ENCODE measurements at regions not wholly inside any gene's neighbourhood (a gene's known extent, or its start where the extent isn't known, plus 50 kb on each side); places are given as distances from the start of the nearest gene placed in this dataset.
"Not testable (repeated sequence)": the region's sequence is repeated elsewhere in the genome, so short reads cannot be mapped to it uniquely, and the experiment has no call there.

GRCh38 chrX:1059576-1060561, 152.6 kb downstream of the CRLF2 start:
- Mint-ChIP-seq H3K4me1 (ENCODE audit: unreplicated experiment) (no peaks in the 10 kb centered on the region), H3K9me3 (peaks cover 16% of the 10 kb centered on the region), H3K4me3 (no peak overlapping the region), H3K27ac (no peak overlapping the region), H3K27me3 (peaks cover 9% of the 10 kb centered on the region), H3K36me3 (no peaks in the 10 kb centered on the region)
- TF ChIP-seq CTCF (conservative IDR thresholded peaks at IDR 0.05) = no peak
- DNase-seq (ENCODE audit: extremely low spot score, unreplicated experiment) = no peak

- not testable (repeated sequence) for H3K4me1 Mint-ChIP-seq (ENCODE audit: unreplicated experiment); DNase-seq (ENCODE audit: extremely low spot score, unreplicated experiment); H3K27ac Mint-ChIP-seq; H3K9me3 Mint-ChIP-seq; H3K4me3 Mint-ChIP-seq; H3K36me3 Mint-ChIP-seq; H3K27me3 Mint-ChIP-seq
Measured at GRCh38 chrX:1053600-1053999, 158.8 kb downstream of the CRLF2 start.

- no peak overlapping the region for H3K27ac Mint-ChIP-seq
- H3K9me3 Mint-ChIP-seq = no peaks in the 10 kb centered on the region
- TF ChIP-seq CTCF (conservative IDR thresholded peaks at IDR 0.05) = no peak
- no peaks in the 10 kb centered on the region for H3K27me3 Mint-ChIP-seq
- no peak for DNase-seq (ENCODE audit: extremely low spot score, unreplicated experiment)
- H3K4me1 Mint-ChIP-seq (ENCODE audit: unreplicated experiment) = no peaks in the 10 kb centered on the region
- no peaks in the 10 kb centered on the region for H3K36me3 Mint-ChIP-seq
- H3K4me3 Mint-ChIP-seq = no peak overlapping the region
Measured at GRCh38 chrX:1053072-1053471, 159.4 kb downstream of the CRLF2 start.

- H3K27ac Mint-ChIP-seq = no peak overlapping the region
- no peaks in the 10 kb centered on the region for H3K27me3 Mint-ChIP-seq
- peaks cover 4% of the 10 kb centered on the region for H3K4me1 Mint-ChIP-seq (ENCODE audit: unreplicated experiment)
- no peak for TF ChIP-seq CTCF (conservative IDR thresholded peaks at IDR 0.05)
- no peak for DNase-seq (ENCODE audit: extremely low spot score, unreplicated experiment)
- no peaks in the 10 kb centered on the region for H3K36me3 Mint-ChIP-seq
- no peaks in the 10 kb centered on the region for H3K9me3 Mint-ChIP-seq
- no peak overlapping the region for H3K4me3 Mint-ChIP-seq
Measured at GRCh38 chrX:1052021-1052420, 160.4 kb downstream of the CRLF2 start.

- Mint-ChIP-seq H3K36me3 (no peaks in the 10 kb centered on the region), H3K27me3 (no peaks in the 10 kb centered on the region), H3K9me3 (no peaks in the 10 kb centered on the region), H3K4me3 (no peak overlapping the region), H3K4me1 (ENCODE audit: unreplicated experiment) (peaks cover 4% of the 10 kb centered on the region), H3K27ac (no peak overlapping the region)
- TF ChIP-seq CTCF (conservative IDR thresholded peaks at IDR 0.05) = no peak
- DNase-seq (ENCODE audit: extremely low spot score, unreplicated experiment) = no peak
Measured at GRCh38 chrX:1051421-1051820, 161.0 kb downstream of the CRLF2 start.

- no peak for TF ChIP-seq CTCF (conservative IDR thresholded peaks at IDR 0.05)
- Mint-ChIP-seq H3K27ac (no peak overlapping the region), H3K4me1 (ENCODE audit: unreplicated experiment) (peaks cover 4% of the 10 kb centered on the region), H3K9me3 (peaks cover 5% of the 10 kb centered on the region), H3K4me3 (no peak overlapping the region), H3K36me3 (no peaks in the 10 kb centered on the region), H3K27me3 (no peaks in the 10 kb centered on the region)
- no peak for DNase-seq (ENCODE audit: extremely low spot score, unreplicated experiment)
Measured at GRCh38 chrX:1045680-1046314, 166.7 kb downstream of the CRLF2 start.

All from type B pancreatic cell (in vitro differentiated cells).